ENCODE measurements at regions not wholly inside any gene's neighbourhood (a gene's known extent, or its start where the extent isn't known, plus 50 kb on each side); places are given as distances from the start of the nearest gene placed in this dataset.

- no peak for DNase-seq
Observed at GRCh38 chr14:100469632-100470522, 117.3 kb downstream of the BEGAIN start.

GRCh38 chr14:100470523-100470897, 116.7 kb downstream of the BEGAIN start:
- DNase-seq, result no peak

DNA sequence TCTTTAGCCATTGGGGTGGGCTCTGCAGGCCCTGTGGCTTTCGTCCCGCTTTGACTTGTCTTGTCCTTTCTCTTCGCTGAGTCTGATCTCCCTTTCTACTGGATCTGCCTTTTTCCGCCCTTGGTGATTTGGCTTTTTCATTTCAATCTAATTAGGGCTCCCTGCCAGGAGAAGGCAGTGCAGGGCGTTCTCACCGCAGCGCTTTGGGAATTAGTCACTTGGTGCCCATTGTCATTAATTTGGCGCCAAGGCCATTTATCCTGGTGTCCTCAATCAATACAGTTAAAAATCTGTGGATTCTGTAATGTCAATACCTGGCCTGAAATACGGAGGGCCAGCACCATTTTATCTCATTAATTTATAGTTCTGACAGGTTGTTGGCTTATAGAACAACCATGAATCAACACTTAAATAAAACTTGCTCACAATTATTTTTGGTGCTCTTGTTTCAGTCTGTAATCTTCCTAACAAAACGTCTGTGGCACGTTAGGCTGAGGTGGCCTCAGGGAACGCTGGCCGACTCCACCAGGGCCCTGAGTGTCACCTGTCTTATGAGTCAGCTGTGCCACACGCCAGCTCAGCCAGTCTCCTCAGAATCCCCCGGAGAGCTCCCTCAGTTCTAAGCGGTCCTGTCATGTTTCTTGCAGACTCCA, 115.7 kb downstream of the BEGAIN start:
- no peak for DNase-seq

DNA sequence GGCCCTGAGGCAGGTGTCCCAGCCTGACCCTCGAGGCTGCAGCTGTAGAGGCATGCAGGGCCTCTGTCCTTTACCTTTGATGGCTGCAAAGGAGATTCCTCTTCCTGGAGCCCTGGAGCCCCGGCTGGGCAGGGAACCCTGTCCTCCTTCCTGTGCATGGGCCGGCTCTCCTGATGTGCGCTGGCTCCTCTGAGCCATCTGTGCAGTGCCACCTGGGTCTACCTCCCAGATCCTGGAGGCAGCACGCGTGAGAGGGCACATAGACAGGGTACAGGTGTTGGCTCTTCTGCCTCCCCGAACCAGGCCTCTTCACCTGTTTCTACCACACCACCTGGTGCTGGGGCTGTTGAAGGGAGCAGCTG, 115.1 kb downstream of the BEGAIN start:
- DNase-seq, result no peak

GRCh38 chr14:100472491-100472890, 114.7 kb downstream of the BEGAIN start:
- DNase-seq, result no peak

DNA sequence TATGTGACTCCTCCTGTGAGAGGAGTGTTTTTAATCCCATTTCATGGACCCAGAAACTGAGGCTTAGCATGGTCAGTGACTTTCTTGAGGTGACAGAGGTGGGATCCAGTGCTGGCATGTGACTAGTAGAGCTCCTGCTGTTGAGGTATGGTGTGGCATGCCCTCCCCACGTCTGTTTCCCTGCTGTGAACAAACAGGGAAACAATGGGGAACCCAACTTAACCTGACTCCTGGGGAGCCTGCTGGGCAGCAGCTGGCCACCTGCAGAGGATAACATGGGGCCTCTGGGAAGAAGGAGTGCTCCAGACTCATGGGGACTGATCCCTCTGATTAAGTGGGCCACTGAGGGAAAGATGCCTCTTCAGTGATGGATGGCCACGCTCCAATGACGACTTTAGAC, 114.0 kb downstream of the BEGAIN start:
- DNase-seq, result no peak

DNA sequence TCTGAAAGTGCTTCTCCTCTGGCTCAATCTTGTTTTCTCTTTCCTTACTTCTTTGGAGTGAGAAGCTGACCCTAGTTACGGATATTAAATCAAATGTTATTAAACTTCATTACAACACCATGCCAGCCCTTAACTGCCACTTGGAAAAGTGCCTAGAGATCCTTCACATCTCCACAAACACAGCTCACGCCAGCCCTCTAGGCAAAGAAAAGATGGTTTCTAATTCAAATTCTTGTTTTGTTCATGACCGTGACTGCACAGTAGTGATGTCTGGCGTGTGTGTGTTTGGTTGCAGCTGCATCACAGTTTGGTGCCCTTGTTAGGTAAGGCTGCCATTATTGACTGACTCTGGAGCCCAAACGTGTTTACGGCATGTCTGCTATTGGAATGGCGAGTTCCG, 113.0 kb downstream of the BEGAIN start:
- DNase-seq, result no peak

DNA sequence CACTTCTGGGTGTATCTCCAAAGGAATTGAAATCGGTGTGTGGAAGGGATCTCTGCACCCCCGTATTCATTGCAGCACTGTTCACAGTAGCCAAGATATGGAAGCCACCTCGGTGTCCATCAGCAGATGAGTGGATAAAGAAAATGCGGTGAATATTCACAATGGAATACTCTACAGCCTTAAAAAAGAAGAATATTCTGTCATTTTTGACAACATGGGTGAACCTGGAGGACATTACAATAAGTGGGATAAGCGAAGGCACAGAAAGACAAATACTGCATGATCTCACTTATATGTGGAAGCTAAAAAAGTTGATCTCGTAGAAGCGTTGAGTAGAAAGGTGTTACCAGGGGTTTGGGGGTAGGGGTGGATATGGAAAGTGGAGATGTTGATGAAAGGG, 111.9 kb downstream of the BEGAIN start:
- DNase-seq, result no peak

- no peak for DNase-seq
Observed at GRCh38 chr14:100476012-100476822, 111.0 kb downstream of the BEGAIN start.

- DNase-seq, result no peak
Observed at GRCh38 chr14:100484531-100485267, 102.5 kb downstream of the BEGAIN start.

DNA sequence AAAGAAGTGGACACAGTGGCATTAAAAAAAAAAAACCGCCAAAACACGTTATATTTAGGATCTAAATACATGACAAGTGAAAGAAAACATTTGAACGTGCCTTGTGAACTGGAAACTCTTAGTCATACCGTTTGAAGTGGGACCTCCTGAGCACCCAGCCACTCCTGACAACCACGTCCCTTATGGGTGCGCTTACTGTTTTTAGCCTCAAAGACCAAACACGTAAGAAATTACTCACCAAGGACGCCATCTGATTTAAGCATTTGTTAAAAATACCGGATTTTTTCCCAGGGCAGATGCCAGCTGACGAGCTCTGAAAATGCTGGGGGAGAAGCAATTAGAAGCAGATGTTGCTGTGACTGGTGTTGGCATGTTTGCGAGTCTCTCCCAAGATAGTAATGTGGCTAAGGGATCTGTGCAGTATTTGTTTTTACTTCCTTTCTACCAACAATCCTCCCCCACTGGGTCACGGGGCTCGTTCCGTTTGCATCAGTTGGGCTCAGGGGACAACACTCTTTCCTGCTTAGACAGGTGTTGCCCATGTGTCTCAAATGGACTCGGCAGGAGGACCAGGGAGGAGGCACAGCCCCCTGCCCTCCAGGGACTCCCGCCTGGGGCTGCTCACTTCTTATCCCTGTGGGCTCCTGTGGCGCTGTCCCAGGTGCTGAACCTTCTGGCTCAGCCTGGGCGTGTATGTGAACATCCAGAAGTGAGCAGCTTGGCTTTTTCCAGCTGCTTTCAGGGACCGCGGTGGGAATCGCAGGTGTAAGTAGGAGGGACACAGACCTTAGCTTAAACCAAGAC, 101.0 kb downstream of the BEGAIN start:
- peak in 1 of 2 donors; percentile 18 for DNase-seq
